Smooth muscle cell (in vitro differentiated cells): ENCODE measurements at regions not wholly inside any gene's neighbourhood (a gene's known extent, or its start where the extent isn't known, plus 50 kb on each side); places are given as distances from the start of the nearest gene placed in this dataset.

Experiments used
- DNase-seq: peaks from one replicate; lab custom pipeline; 2025; ENCODE audit not compliant: unreplicated experiment; lab: John Stamatoyannopoulos, UW
- H2AFZ ChIP-seq: fragments of 200-600 bp; sonication (generic); 2 replicates; pipeline ENCODE4 v1.6.0; 2016; ENCODE audit warnings: antibody characterized with exemption, low read depth, mild to moderate bottlenecking
- H3F3A ChIP-seq: fragments of 200-600 bp; sonication (generic); 2 replicates; pipeline ENCODE4 v1.6.0; 2017; ENCODE audit warnings: antibody characterized with exemption, low read depth
- H3K27ac ChIP-seq: fragments of 200-600 bp; sonication (generic); 2 replicates; pipeline ENCODE4 v1.5.1; 2016; ENCODE audit warnings: low read depth, mild to moderate bottlenecking
- H3K27me3 ChIP-seq: fragments of 200-600 bp; sonication (generic); 2 replicates; pipeline ENCODE4 v1.6.1; 2016; ENCODE audit warnings: low read depth, mild to moderate bottlenecking
- H3K36me3 ChIP-seq: fragments of 200-600 bp; sonication (generic); 2 replicates; pipeline ENCODE4 v1.5.1; 2016; ENCODE audit warnings: low read depth
- H3K4me1 ChIP-seq: fragments of 200-600 bp; sonication (generic); 2 replicates; pipeline ENCODE4 v1.5.1; 2016; ENCODE audit warnings: low read depth
- H3K4me2 ChIP-seq: fragments of 200-600 bp; sonication (generic); 2 replicates; pipeline ENCODE4 v1.6.0; 2016; ENCODE audit warnings: mild to moderate bottlenecking
- H3K4me3 ChIP-seq: fragments of 200-600 bp; sonication (generic); 2 replicates; pipeline ENCODE4 v1.5.1; 2016; ENCODE audit warnings: mild to moderate bottlenecking
- H3K79me2 ChIP-seq: fragments of 200-600 bp; sonication (generic); 2 replicates; pipeline ENCODE4 v1.6.0; 2016; ENCODE audit warnings: low read depth, mild to moderate bottlenecking
- H3K9ac ChIP-seq: fragments of 200-600 bp; sonication (generic); 2 replicates; pipeline ENCODE4 v1.6.0; 2016; ENCODE audit warnings: low read depth
- H3K9me3 ChIP-seq: fragments of 200-600 bp; sonication (generic); replicated peaks from 2 replicates; pipeline ENCODE4 v1.5.1; 2016; ENCODE audit warnings: low read depth
- H4K20me1 ChIP-seq: fragments of 200-600 bp; sonication (generic); 2 replicates; pipeline ENCODE4 v1.6.0; 2016; ENCODE audit warnings: low read depth
- WGBS: methylation state at CpG from one replicate; pipeline ENCODE4 v1.1.7; 2016; ENCODE audit warnings: low lambda C conversion rate; 5-methylcytosine and 5-hydroxymethylcytosine counted together
- TF ChIP-seq, protein P1 (sequence below): fragments of 200-600 bp; sonication (generic); IDR thresholded peaks from 2 replicates; pipeline ENCODE4 v1.5.1; 2017; ENCODE audit warnings: borderline replicate concordance, mild to moderate bottlenecking, antibody characterized with exemption; ENCODE audit not compliant: insufficient read depth, poor library complexity, severe bottlenecking

DNA sequence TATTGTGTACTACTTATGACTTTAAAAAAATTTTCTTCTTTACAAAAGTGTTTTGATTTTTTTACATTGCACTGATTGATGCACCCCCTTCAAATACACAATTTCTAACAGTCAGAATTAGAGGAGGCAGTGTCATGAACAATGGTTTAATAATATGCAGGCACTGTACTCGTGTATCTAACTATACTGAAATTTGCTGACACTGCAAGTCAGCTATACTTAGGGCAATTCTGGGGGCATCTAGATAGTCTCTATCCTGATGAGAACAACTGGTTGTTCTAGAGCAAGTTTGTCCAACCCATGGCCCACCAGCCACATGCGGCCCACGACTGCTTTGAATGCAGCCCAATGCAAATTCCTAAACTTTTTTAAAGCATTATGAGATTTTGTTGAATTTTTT, 375.6 kb downstream of the BCKDHB start:
- TF ChIP-seq, protein P1, sequence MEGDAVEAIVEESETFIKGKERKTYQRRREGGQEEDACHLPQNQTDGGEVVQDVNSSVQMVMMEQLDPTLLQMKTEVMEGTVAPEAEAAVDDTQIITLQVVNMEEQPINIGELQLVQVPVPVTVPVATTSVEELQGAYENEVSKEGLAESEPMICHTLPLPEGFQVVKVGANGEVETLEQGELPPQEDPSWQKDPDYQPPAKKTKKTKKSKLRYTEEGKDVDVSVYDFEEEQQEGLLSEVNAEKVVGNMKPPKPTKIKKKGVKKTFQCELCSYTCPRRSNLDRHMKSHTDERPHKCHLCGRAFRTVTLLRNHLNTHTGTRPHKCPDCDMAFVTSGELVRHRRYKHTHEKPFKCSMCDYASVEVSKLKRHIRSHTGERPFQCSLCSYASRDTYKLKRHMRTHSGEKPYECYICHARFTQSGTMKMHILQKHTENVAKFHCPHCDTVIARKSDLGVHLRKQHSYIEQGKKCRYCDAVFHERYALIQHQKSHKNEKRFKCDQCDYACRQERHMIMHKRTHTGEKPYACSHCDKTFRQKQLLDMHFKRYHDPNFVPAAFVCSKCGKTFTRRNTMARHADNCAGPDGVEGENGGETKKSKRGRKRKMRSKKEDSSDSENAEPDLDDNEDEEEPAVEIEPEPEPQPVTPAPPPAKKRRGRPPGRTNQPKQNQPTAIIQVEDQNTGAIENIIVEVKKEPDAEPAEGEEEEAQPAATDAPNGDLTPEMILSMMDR, result no peak
- no peaks in the 10 kb centered on the region for H3K79me2 ChIP-seq
- DNase-seq, result no peak
- WGBS, result 95% methylated on average over 3 of the region's 3 CpGs
- H3K9me3 ChIP-seq, result no peaks in the 10 kb centered on the region
- H2AFZ ChIP-seq, result no peak overlapping the region
- no peak overlapping the region for H3K9ac ChIP-seq
- no peaks in the 10 kb centered on the region for H3F3A ChIP-seq
- H3K27me3 ChIP-seq, result no peaks in the 10 kb centered on the region
- peaks cover 16% of the 10 kb centered on the region for H3K4me1 ChIP-seq
- no peak overlapping the region for H3K27ac ChIP-seq
- H3K4me3 ChIP-seq, result no peak overlapping the region
- no peaks in the 10 kb centered on the region for H4K20me1 ChIP-seq
- H3K36me3 ChIP-seq, result no peaks in the 10 kb centered on the region
- H3K4me2 ChIP-seq, result no peak overlapping the region

DNA sequence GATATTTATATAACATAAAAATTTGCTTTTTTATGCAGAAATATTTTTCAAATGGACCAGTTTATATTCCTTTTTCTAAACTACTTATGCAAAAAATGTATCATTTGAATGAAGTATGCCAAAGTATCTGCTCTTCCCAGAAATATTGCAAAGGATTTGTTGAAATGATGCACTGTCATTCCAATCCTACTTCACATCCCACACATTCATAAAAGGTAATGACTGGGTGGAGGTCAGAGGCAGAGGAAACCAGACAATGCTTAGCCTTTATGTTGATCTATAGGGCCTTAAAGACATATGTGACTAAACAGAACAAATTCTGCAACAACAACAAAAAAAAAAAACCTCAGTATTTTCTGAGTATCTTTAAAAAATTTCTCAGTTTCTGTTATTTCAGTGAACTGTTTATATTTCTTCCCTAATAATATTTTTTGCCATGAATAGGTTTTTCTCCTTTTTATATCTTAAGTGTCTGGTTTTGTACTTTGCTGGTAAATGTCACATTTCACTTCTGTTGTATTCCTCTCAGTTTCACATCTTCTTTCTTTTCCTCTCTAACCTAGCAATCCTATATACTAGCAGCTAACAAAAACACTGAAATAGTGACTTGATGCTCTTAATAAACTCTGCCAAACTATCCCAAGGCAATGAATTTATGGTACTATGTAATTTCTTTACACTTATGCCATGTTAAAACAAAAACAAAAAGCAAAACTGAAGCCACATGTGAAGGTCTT, 374.1 kb downstream of the BCKDHB start:
- H3K27me3 ChIP-seq, result no peaks in the 10 kb centered on the region
- no peak overlapping the region for H3K4me3 ChIP-seq
- H3K9me3 ChIP-seq, result no peaks in the 10 kb centered on the region
- peaks cover 16% of the 10 kb centered on the region for H3K4me1 ChIP-seq
- no peaks in the 10 kb centered on the region for H3K36me3 ChIP-seq
- no peak overlapping the region for H3K9ac ChIP-seq
- no peak for DNase-seq
- no peaks in the 10 kb centered on the region for H4K20me1 ChIP-seq
- no peak overlapping the region for H3K4me2 ChIP-seq
- no peaks in the 10 kb centered on the region for H3F3A ChIP-seq
- no peaks in the 10 kb centered on the region for H3K79me2 ChIP-seq
- H3K27ac ChIP-seq, result no peak overlapping the region
- H2AFZ ChIP-seq, result no peak overlapping the region
- TF ChIP-seq, protein P1, result no peak

DNA sequence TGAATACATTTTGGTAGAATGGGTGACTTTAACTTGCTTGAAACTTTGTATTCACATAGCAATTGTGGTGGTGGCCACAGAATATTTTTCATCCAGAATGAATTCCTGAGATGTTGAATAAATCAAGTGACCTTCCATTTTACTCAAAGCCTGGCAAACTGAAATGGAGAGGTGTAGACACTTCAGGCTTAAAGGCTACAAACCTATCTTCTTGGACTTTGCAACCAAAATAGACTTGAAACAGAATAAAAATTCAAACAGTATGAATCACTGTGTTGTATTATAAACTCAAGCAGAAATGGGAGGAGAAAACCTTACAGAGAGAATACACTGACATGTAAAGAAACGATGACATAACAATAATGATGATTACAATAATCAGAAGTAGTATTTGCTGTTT, 371.6 kb downstream of the BCKDHB start:
- no peak overlapping the region for H3K4me3 ChIP-seq
- no peak overlapping the region for H3K4me2 ChIP-seq
- H3F3A ChIP-seq, result no peaks in the 10 kb centered on the region
- TF ChIP-seq, protein P1, result no peak
- 74% methylated on average over 1 of the region's 1 CpG for WGBS
- no peak overlapping the region for H3K27ac ChIP-seq
- H3K27me3 ChIP-seq, result no peaks in the 10 kb centered on the region
- H3K36me3 ChIP-seq, result no peaks in the 10 kb centered on the region
- peaks cover 16% of the 10 kb centered on the region for H3K4me1 ChIP-seq
- H2AFZ ChIP-seq, result no peak overlapping the region
- H3K9me3 ChIP-seq, result no peaks in the 10 kb centered on the region
- no peak for DNase-seq
- no peaks in the 10 kb centered on the region for H3K79me2 ChIP-seq
- H3K9ac ChIP-seq, result no peak overlapping the region
- H4K20me1 ChIP-seq, result no peaks in the 10 kb centered on the region

DNA sequence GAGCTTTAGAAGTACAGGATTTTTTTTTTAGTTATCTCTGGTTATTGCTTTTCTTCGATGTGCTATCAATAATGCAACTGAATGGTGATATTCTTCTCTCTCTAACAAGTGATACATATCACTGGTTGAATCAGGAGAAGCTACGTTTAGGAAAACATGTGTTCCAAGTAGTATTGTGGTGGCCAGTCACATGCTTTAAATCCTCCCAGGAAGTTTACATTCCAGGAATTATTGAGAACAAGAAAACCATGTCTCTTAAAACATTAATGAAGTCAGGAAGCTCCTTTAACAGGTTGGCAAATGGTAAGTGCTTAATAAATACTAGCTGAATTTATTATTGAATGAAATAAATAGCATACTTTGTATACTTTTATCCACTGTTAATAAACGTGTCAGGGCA, 371.1 kb downstream of the BCKDHB start:
- Histone ChIP-seq H3K36me3 (no peaks in the 10 kb centered on the region), H3K79me2 (no peaks in the 10 kb centered on the region), H4K20me1 (no peaks in the 10 kb centered on the region), H3K9me3 (no peaks in the 10 kb centered on the region), H3K4me3 (no peak overlapping the region), H3F3A (no peaks in the 10 kb centered on the region), H3K9ac (no peak overlapping the region), H3K4me2 (no peak overlapping the region), H3K27ac (no peak overlapping the region), H3K27me3 (no peaks in the 10 kb centered on the region), H3K4me1 (peaks cover 16% of the 10 kb centered on the region), H2AFZ (no peak overlapping the region)
- DNase-seq, result no peak
- TF ChIP-seq, protein P1, result no peak
- 59% methylated on average over 3 of the region's 3 CpGs for WGBS
